HEK293 (cell line): ENCODE measurements at regions not wholly inside any gene's neighbourhood (a gene's known extent, or its start where the extent isn't known, plus 50 kb on each side); places are given as distances from the start of the nearest gene placed in this dataset.

Experiments used
- CTCF ChIA-PET: fragments of 350-600 bp; formaldehyde crosslinking; extraction: SDS; loops from one replicate; lab custom pipeline; 2021; ENCODE audit warnings: antibody characterized with exemption; lab: Yijun Ruan, JAX
- POLR2A ChIA-PET: fragments of 300-600 bp; formaldehyde crosslinking; extraction: SDS; loops from one replicate; lab custom pipeline; 2020; ENCODE audit warnings: antibody characterized with exemption, inconsistent platforms; lab: Yijun Ruan, JAX
- H3K27ac ChIP-seq: fragments of 200-500 bp; sonication (Bioruptor generic); 2 replicates; pipeline ENCODE4 v1.5.1; 2014; ENCODE audit warnings: low read depth, low read length, control low read depth, inconsistent platforms; ENCODE audit errors: extremely low read depth
- H3K36me3 ChIP-seq, 2 experiments: fragments of 200-500 bp in 1 of 2; sonication (Bioruptor generic) in 1 of 2; 1 replicate in 1 of 2; 2 replicates in 1 of 2; pipeline ENCODE4 v1.5.1; 2014 to 2017; ENCODE audit warnings: inconsistent platforms in 2 of 2, low read length in 2 of 2; ENCODE audit not compliant: control insufficient read depth in 2 of 2, insufficient read depth in 1 of 2
- H3K4me1 ChIP-seq: fragments of 200-500 bp; sonication (Bioruptor generic); 2 replicates; pipeline ENCODE4 v1.5.1; 2014; ENCODE audit warnings: mild to moderate bottlenecking, low read length, inconsistent platforms; ENCODE audit not compliant: control insufficient read depth, insufficient read depth
- H3K4me3 ChIP-seq: 2 replicates; pipeline ENCODE4 v1.5.1; 2011; ENCODE audit warnings: low read depth, mild to moderate bottlenecking, control low read depth, low read length, moderate library complexity
- H3K9me3 ChIP-seq: fragments of 200-500 bp; sonication (Bioruptor generic); 2 replicates; pipeline ENCODE4 v1.5.1; 2014; ENCODE audit warnings: low read depth, low read length, inconsistent platforms; ENCODE audit not compliant: control insufficient read depth, insufficient read depth
- BCL11B ChIP-seq: fragments of 450-650 bp; formaldehyde crosslinking; IDR thresholded peaks from 2 replicates; pipeline ENCODE4 v1.5.1; 2016; ENCODE audit warnings: low read depth, missing biosample characterization, missing genetic modification characterization
- SCRT2 ChIP-seq: fragments of 450-650 bp; formaldehyde crosslinking; IDR thresholded peaks from 2 replicates; pipeline ENCODE4 v1.5.1; 2016; ENCODE audit warnings: missing biosample characterization, missing genetic modification characterization
- ZBTB21 ChIP-seq: fragments of 450-650 bp; formaldehyde crosslinking; IDR thresholded peaks from 2 replicates; pipeline ENCODE4 v1.5.1; 2017; ENCODE audit warnings: missing biosample characterization, missing genetic modification characterization
- ZNF155 ChIP-seq: fragments of 450-650 bp; formaldehyde crosslinking; IDR thresholded peaks from 2 replicates; pipeline ENCODE4 v1.5.1; 2016; ENCODE audit warnings: missing biosample characterization, missing genetic modification characterization
- ZNF169 ChIP-seq: fragments of 450-650 bp; formaldehyde crosslinking; IDR thresholded peaks from 2 replicates; pipeline ENCODE4 v1.5.1; 2016; ENCODE audit warnings: missing biosample characterization, missing genetic modification characterization
- ZNF239 ChIP-seq: fragments of 450-650 bp; formaldehyde crosslinking; IDR thresholded peaks from 2 replicates; pipeline ENCODE4 v1.5.1; 2016; ENCODE audit warnings: missing biosample characterization, missing genetic modification characterization
- ZNF266 ChIP-seq: fragments of 450-650 bp; formaldehyde crosslinking; IDR thresholded peaks from 2 replicates; pipeline ENCODE4 v1.5.1; 2016; ENCODE audit warnings: missing biosample characterization, missing genetic modification characterization, low read depth
- ZNF426 ChIP-seq: fragments of 450-650 bp; formaldehyde crosslinking; IDR thresholded peaks from 2 replicates; pipeline ENCODE4 v1.5.1; 2017; ENCODE audit warnings: missing biosample characterization, missing genetic modification characterization, mild to moderate bottlenecking, inconsistent platforms, moderate library complexity
- ZNF473 ChIP-seq: fragments of 450-650 bp; formaldehyde crosslinking; IDR thresholded peaks from 2 replicates; pipeline ENCODE4 v1.5.1; 2017; ENCODE audit warnings: missing biosample characterization, missing genetic modification characterization
- ZNF544 ChIP-seq: fragments of 450-650 bp; formaldehyde crosslinking; IDR thresholded peaks from 2 replicates; pipeline ENCODE4 v1.5.0; 2017; ENCODE audit warnings: missing biosample characterization, missing genetic modification characterization
- ZNF654 ChIP-seq: fragments of 450-650 bp; formaldehyde crosslinking; IDR thresholded peaks from 2 replicates; pipeline ENCODE4 v1.5.1; 2016; ENCODE audit warnings: low read depth, missing biosample characterization, missing genetic modification characterization
- ZNF660 ChIP-seq: fragments of 450-650 bp; IDR thresholded peaks from 2 replicates; pipeline ENCODE4 v1.5.1; 2018; ENCODE audit warnings: missing biosample characterization, mild to moderate bottlenecking, missing genetic modification characterization
- ZNF792 ChIP-seq: fragments of 450-650 bp; formaldehyde crosslinking; IDR thresholded peaks from 2 replicates; pipeline ENCODE4 v1.5.1; 2016; ENCODE audit warnings: missing biosample characterization, missing genetic modification characterization
- TF ChIP-seq, protein P1 (sequence below): fragments of 450-650 bp; formaldehyde crosslinking; IDR thresholded peaks from 2 replicates; pipeline ENCODE4 v1.5.1; 2016; ENCODE audit warnings: missing biosample characterization, missing genetic modification characterization
- TF ChIP-seq, protein P2 (sequence below): fragments of 450-650 bp; formaldehyde crosslinking; IDR thresholded peaks from 2 replicates; pipeline ENCODE4 v1.5.1; 2016; ENCODE audit warnings: missing biosample characterization, missing genetic modification characterization
- TF ChIP-seq, protein P3 (sequence below): fragments of 450-650 bp; formaldehyde crosslinking; IDR thresholded peaks from 2 replicates; pipeline ENCODE4 v1.5.1; 2016; ENCODE audit warnings: missing biosample characterization, missing genetic modification characterization
- TF ChIP-seq, protein P4 (sequence below): sonication (generic); formaldehyde crosslinking; IDR thresholded peaks from 2 replicates; pipeline ENCODE4 v1.8.1; 2022; ENCODE audit warnings: mild to moderate bottlenecking, moderate library complexity, missing genetic modification reagents
- TF ChIP-seq, protein P5 (sequence below): fragments of 450-650 bp; formaldehyde crosslinking; IDR thresholded peaks from 2 replicates; pipeline ENCODE4 v1.5.1; 2016; ENCODE audit warnings: missing biosample characterization, missing genetic modification characterization, borderline replicate concordance
- TF ChIP-seq, protein P6 (sequence below): fragments of 450-650 bp; formaldehyde crosslinking; IDR thresholded peaks from 2 replicates; pipeline ENCODE4 v1.5.1; 2017; ENCODE audit warnings: missing biosample characterization, mild to moderate bottlenecking, missing genetic modification characterization, moderate library complexity

DNA sequence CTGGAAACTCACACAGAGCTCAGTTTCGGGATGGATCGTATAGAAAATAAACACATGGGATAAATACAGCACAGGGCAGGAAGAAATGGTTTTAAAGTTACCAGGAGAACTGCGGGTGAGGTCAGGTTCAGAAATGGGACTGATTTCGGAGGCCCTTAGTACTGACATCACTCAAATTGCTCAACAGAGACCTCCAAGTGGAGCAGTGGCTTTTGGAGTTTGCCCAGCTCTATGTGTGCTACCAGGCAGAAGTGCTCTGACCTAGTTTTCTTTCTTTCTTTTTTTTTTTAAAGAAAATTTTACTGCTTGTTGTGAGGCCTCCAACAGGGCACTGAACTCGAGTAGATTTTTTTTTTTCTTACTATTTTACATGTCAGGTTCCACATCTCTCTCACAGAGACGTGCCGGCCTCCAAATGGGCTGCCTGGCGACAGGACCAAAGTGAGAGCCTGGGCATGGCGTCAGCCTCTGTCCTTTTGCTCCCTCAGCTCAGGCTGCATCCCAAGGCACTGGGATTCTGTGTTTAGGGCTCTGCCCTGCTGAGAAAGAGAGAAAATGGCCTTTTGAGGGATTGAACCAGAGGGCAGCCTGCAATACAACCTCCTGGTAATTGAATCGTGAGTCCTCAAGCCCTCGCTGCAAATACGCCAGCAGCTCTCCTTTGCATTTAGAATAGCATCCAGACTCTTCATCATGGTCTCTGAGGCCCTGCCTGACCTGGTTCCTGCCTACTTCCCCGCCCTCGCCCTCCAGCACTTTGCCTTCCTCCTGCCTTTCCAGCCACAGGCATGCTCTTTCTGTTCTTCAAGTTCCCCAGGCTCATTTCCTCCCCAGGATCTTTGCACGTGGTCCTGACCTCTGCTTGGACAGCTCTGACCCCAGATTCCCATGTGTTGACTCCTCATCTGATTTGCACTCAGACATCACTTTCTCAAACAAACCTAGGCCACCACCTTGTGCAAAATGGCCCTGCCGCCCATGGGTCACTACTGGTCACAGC is 173.5 kb downstream of the FGF1 start (continued):
- no peak for TF ChIP-seq BCL11B
- TF ChIP-seq, protein P1, sequence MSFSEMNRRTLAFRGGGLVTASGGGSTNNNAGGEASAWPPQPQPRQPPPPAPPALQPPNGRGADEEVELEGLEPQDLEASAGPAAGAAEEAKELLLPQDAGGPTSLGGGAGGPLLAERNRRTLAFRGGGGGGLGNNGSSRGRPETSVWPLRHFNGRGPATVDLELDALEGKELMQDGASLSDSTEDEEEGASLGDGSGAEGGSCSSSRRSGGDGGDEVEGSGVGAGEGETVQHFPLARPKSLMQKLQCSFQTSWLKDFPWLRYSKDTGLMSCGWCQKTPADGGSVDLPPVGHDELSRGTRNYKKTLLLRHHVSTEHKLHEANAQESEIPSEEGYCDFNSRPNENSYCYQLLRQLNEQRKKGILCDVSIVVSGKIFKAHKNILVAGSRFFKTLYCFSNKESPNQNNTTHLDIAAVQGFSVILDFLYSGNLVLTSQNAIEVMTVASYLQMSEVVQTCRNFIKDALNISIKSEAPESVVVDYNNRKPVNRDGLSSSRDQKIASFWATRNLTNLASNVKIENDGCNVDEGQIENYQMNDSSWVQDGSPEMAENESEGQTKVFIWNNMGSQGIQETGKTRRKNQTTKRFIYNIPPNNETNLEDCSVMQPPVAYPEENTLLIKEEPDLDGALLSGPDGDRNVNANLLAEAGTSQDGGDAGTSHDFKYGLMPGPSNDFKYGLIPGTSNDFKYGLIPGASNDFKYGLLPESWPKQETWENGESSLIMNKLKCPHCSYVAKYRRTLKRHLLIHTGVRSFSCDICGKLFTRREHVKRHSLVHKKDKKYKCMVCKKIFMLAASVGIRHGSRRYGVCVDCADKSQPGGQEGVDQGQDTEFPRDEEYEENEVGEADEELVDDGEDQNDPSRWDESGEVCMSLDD (tag by site-specific recombination): no peak
- no peak for TF ChIP-seq ZBTB21 (tag by site-specific recombination)
- TF ChIP-seq ZNF792 (tag by site-specific recombination): no peak
- TF ChIP-seq, all 188 proteins: peak for 0

DNA sequence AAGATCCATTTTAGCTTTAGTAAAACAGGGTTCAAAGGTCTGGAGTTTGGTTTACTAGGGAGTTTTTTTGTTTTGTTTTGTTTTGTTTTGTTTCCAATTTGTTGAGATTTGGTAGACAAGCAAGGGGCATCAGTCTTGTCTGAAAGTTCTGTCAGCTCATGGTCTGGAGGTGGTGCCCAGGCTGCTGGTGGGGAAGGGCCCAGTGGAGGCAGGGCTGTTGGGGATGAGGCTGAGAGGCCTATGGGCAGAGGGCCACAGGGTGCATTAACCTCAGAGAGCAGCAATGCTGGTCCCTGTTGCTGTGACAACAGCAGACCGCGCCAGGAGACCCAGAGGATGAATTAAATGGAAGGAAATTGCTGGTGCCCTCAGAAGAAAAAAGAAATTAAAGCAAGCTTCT is 174.5 kb downstream of the FGF1 start:
- peaks cover 11% of the 10 kb centered on the region for H3K4me1 ChIP-seq
- CTCF ChIA-PET: interaction anchor here (0.7 kb wide), 1 partner anchor 1457 kb away, joined by 3 read pairs; no protein-coding TSS in a partner anchor
- TF ChIP-seq, protein P2, sequence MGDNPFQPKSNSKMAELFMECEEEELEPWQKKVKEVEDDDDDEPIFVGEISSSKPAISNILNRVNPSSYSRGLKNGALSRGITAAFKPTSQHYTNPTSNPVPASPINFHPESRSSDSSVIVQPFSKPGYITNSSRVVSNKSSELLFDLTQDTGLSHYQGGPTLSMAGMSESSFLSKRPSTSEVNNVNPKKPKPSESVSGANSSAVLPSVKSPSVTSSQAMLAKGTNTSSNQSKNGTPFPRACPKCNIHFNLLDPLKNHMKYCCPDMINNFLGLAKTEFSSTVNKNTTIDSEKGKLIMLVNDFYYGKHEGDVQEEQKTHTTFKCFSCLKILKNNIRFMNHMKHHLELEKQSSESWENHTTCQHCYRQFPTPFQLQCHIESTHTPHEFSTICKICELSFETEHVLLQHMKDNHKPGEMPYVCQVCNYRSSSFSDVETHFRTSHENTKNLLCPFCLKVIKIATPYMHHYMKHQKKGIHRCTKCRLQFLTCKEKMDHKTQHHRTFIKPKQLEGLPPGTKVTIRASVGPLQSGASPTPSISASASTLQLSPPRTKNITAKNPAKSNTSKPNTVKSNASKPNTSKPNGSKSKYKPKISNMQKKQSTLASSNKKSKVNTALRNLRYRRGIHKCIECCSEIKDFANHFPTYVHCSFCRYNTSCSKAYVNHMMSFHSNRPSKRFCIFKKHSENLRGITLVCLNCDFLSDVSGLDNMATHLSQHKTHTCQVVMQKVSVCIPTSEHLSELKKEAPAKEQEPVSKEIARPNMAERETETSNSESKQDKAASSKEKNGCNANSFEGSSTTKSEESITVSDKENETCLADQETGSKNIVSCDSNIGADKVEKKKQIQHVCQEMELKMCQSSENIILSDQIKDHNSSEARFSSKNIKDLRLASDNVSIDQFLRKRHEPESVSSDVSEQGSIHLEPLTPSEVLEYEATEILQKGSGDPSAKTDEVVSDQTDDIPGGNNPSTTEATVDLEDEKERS (tag by site-specific recombination): no peak
- TF ChIP-seq ZNF169 (tag by site-specific recombination) (no peak), ZNF473 (no peak), ZNF239 (no peak), ZNF660 (tag by site-specific recombination) (no peak), SCRT2 (tag by site-specific recombination) (no peak), ZNF544 (tag by site-specific recombination) (no peak), ZNF654 (no peak), ZNF266 (tag by site-specific recombination) (no peak), ZNF426 (tag by site-specific recombination) (no peak), ZNF155 (tag by site-specific recombination) (no peak)
- TF ChIP-seq, protein P3, sequence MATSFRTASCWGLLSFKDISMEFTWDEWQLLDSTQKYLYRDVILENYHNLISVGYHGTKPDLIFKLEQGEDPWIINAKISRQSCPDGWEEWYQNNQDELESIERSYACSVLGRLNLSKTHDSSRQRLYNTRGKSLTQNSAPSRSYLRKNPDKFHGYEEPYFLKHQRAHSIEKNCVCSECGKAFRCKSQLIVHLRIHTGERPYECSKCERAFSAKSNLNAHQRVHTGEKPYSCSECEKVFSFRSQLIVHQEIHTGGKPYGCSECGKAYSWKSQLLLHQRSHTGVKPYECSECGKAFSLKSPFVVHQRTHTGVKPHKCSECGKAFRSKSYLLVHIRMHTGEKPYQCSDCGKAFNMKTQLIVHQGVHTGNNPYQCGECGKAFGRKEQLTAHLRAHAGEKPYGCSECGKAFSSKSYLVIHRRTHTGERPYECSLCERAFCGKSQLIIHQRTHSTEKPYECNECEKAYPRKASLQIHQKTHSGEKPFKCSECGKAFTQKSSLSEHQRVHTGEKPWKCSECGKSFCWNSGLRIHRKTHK: no peak
- TF ChIP-seq, protein P4, sequence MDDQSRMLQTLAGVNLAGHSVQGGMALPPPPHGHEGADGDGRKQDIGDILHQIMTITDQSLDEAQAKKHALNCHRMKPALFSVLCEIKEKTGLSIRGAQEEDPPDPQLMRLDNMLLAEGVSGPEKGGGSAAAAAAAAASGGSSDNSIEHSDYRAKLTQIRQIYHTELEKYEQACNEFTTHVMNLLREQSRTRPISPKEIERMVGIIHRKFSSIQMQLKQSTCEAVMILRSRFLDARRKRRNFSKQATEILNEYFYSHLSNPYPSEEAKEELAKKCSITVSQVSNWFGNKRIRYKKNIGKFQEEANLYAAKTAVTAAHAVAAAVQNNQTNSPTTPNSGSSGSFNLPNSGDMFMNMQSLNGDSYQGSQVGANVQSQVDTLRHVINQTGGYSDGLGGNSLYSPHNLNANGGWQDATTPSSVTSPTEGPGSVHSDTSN (CRISPR knock-in tag): no peak
- TF ChIP-seq, protein P5, sequence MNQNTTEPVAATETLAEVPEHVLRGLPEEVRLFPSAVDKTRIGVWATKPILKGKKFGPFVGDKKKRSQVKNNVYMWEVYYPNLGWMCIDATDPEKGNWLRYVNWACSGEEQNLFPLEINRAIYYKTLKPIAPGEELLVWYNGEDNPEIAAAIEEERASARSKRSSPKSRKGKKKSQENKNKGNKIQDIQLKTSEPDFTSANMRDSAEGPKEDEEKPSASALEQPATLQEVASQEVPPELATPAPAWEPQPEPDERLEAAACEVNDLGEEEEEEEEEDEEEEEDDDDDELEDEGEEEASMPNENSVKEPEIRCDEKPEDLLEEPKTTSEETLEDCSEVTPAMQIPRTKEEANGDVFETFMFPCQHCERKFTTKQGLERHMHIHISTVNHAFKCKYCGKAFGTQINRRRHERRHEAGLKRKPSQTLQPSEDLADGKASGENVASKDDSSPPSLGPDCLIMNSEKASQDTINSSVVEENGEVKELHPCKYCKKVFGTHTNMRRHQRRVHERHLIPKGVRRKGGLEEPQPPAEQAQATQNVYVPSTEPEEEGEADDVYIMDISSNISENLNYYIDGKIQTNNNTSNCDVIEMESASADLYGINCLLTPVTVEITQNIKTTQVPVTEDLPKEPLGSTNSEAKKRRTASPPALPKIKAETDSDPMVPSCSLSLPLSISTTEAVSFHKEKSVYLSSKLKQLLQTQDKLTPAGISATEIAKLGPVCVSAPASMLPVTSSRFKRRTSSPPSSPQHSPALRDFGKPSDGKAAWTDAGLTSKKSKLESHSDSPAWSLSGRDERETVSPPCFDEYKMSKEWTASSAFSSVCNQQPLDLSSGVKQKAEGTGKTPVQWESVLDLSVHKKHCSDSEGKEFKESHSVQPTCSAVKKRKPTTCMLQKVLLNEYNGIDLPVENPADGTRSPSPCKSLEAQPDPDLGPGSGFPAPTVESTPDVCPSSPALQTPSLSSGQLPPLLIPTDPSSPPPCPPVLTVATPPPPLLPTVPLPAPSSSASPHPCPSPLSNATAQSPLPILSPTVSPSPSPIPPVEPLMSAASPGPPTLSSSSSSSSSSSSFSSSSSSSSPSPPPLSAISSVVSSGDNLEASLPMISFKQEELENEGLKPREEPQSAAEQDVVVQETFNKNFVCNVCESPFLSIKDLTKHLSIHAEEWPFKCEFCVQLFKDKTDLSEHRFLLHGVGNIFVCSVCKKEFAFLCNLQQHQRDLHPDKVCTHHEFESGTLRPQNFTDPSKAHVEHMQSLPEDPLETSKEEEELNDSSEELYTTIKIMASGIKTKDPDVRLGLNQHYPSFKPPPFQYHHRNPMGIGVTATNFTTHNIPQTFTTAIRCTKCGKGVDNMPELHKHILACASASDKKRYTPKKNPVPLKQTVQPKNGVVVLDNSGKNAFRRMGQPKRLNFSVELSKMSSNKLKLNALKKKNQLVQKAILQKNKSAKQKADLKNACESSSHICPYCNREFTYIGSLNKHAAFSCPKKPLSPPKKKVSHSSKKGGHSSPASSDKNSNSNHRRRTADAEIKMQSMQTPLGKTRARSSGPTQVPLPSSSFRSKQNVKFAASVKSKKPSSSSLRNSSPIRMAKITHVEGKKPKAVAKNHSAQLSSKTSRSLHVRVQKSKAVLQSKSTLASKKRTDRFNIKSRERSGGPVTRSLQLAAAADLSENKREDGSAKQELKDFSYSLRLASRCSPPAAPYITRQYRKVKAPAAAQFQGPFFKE (tag by site-specific recombination): no peak
- TF ChIP-seq, protein P6, sequence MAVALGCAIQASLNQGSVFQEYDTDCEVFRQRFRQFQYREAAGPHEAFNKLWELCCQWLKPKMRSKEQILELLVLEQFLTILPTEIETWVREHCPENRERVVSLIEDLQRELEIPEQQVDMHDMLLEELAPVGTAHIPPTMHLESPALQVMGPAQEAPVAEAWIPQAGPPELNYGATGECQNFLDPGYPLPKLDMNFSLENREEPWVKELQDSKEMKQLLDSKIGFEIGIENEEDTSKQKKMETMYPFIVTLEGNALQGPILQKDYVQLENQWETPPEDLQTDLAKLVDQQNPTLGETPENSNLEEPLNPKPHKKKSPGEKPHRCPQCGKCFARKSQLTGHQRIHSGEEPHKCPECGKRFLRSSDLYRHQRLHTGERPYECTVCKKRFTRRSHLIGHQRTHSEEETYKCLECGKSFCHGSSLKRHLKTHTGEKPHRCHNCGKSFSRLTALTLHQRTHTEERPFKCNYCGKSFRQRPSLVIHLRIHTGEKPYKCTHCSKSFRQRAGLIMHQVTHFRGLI (tag by site-specific recombination): no peak

More for the DNA sequence above, 174.5 kb downstream of the FGF1 start:
- no peaks in the 10 kb centered on the region for H3K36me3 ChIP-seq
- H3K27ac ChIP-seq: no peak overlapping the region
- POLR2A ChIA-PET: no interaction called here
- no peak overlapping the region for H3K4me3 ChIP-seq
- no peaks in the 10 kb centered on the region for H3K9me3 ChIP-seq
